GM12892 (cell line): ENCODE measurements at regions not wholly inside any gene's neighbourhood (a gene's known extent, or its start where the extent isn't known, plus 50 kb on each side); places are given as distances from the start of the nearest gene placed in this dataset.

Source experiments
- POLR2A ChIP-seq: IDR thresholded peaks from 2 replicates; pipeline ENCODE4 v1.6.1; 2011; ENCODE audit warnings: low read depth, low read length, control low read depth
- TAF1 ChIP-seq: IDR thresholded peaks from 2 replicates; pipeline ENCODE4 v1.6.1; 2011; ENCODE audit warnings: low read depth, mild to moderate bottlenecking, control low read depth, low read length, borderline replicate concordance

GRCh38 chr4:37157476-37158167 lies 86.9 kb upstream of the NWD2 start:
- no peak for TF ChIP-seq POLR2A
- TF ChIP-seq TAF1, result no peak
